SK-N-SH (cell line): ENCODE measurements at regions not wholly inside any gene's neighbourhood (a gene's known extent, or its start where the extent isn't known, plus 50 kb on each side); places are given as distances from the start of the nearest gene placed in this dataset.

Experiments
- CTCF ChIA-PET: fragments of 300-600, 350-600 bp; formaldehyde crosslinking; extraction: SDS; loops from one replicate; lab custom pipeline; 2021; lab: Yijun Ruan, JAX
- POLR2A ChIA-PET: fragments of 350-600 bp; sonication (Branson Sonifier 250); formaldehyde crosslinking; extraction: SDS; loops from one replicate; lab custom pipeline; 2020; ENCODE audit warnings: antibody characterized with exemption, inconsistent platforms; lab: Yijun Ruan, JAX
- DNase-seq: peaks from one replicate; pipeline ENCODE4 v3.0.0; 2012
- H2AFZ ChIP-seq: fragments of 200-600 bp; sonication (generic); 2 replicates; pipeline ENCODE4 v1.8.1; 2016; ENCODE audit warnings: antibody characterized with exemption, mild to moderate bottlenecking, low read depth
- H3F3A ChIP-seq: fragments of 200-600 bp; sonication (generic); replicated peaks from 2 replicates; pipeline ENCODE3; 2016; ENCODE audit warnings: antibody characterized with exemption, mild to moderate bottlenecking; ENCODE audit not compliant: insufficient read depth
- H3K27ac ChIP-seq, 2 experiments: fragments of 200-500 bp in 1 of 2; fragments of 200-600 bp in 1 of 2; sonication (Bioruptor generic) in 1 of 2; sonication (generic), shearing (Covaris generic) in 1 of 2; 2 replicates each; pipeline versions ENCODE4 v1.5.1 to v1.6.1; 2014 to 2016; ENCODE audit warnings: low read depth in 2 of 2, inconsistent platforms in 1 of 2, low read length in 1 of 2, mild to moderate bottlenecking in 1 of 2, mixed read lengths in 1 of 2
- H3K27me3 ChIP-seq: fragments of 200-600 bp; sonication (generic), shearing (Covaris generic); 2 replicates; pipeline ENCODE4 v1.6.1; 2016; ENCODE audit warnings: mixed run types; ENCODE audit not compliant: insufficient read depth
- H3K36me3 ChIP-seq, 2 experiments: fragments of 200-500 bp in 1 of 2; fragments of 200-600 bp in 1 of 2; sonication (Bioruptor generic) in 1 of 2; sonication (generic) in 1 of 2; replicated peaks in 1 of 2; 2 replicates each; pipeline versions ENCODE3 to v1.5.1; 2014 to 2016; ENCODE audit warnings: low read length in 1 of 2, mild to moderate bottlenecking in 1 of 2; ENCODE audit not compliant: insufficient read depth in 2 of 2, control insufficient read depth in 1 of 2
- H3K4me1 ChIP-seq, 2 experiments: fragments of 200-500 bp in 1 of 2; fragments of 200-600 bp in 1 of 2; sonication (Bioruptor generic) in 1 of 2; sonication (generic), shearing (Covaris generic) in 1 of 2; 2 replicates each; pipeline versions ENCODE4 v1.5.1 to v1.6.1; 2014 to 2016; ENCODE audit warnings: low read depth in 1 of 2, low read length in 1 of 2, mixed run types in 1 of 2; ENCODE audit not compliant: insufficient read depth in 2 of 2, control insufficient read depth in 1 of 2
- H3K4me2 ChIP-seq: fragments of 200-600 bp; sonication (generic), shearing (Covaris generic); 2 replicates; pipeline ENCODE4 v1.6.1; 2017; ENCODE audit warnings: mixed run types
- H3K4me3 ChIP-seq, 2 experiments: fragments of 200-500 bp in 1 of 2; fragments of 200-600 bp in 1 of 2; sonication (Bioruptor generic) in 1 of 2; sonication (generic), shearing (Covaris generic) in 1 of 2; 2 replicates each; pipeline versions ENCODE4 v1.5.1 to v1.8.1; 2014 to 2016; ENCODE audit warnings: low read depth in 2 of 2, inconsistent platforms in 1 of 2, low read length in 1 of 2, mild to moderate bottlenecking in 1 of 2, mixed read lengths in 1 of 2, moderate library complexity in 1 of 2
- H3K79me2 ChIP-seq: fragments of 200-600 bp; sonication (generic); 2 replicates; pipeline ENCODE4 v1.8.1; 2017; ENCODE audit warnings: mild to moderate bottlenecking; ENCODE audit not compliant: insufficient read depth
- H3K9ac ChIP-seq: fragments of 200-600 bp; sonication (generic); 2 replicates; pipeline ENCODE4 v1.6.1; 2017; ENCODE audit warnings: mixed run types
- H3K9me2 ChIP-seq: fragments of 200-600 bp; sonication (generic); 2 replicates; pipeline ENCODE4 v1.6.1; 2017; ENCODE audit warnings: mixed run types
- H3K9me3 ChIP-seq: fragments of 200-600 bp; sonication (generic); 2 replicates; pipeline ENCODE4 v1.6.1; 2017; ENCODE audit warnings: mixed run types, mild to moderate bottlenecking, moderate library complexity
- H4K20me1 ChIP-seq: fragments of 200-600 bp; sonication (generic); 2 replicates; pipeline ENCODE4 v1.6.1; 2017; ENCODE audit warnings: mild to moderate bottlenecking, mixed run types; ENCODE audit not compliant: insufficient read depth
- ELF1 ChIP-seq: IDR thresholded peaks from 2 replicates; pipeline ENCODE4 v1.4.0; 2012
- EP300 ChIP-seq, 2 experiments: IDR thresholded peaks; 2 replicates each; pipeline versions ENCODE4 v1.4.0 to v1.6.1; 2012; ENCODE audit warnings: borderline replicate concordance in 1 of 2, low read depth in 1 of 2, low read length in 1 of 2
- EZH2phosphoT487 ChIP-seq: fragments of 200-600 bp; sonication (generic); IDR thresholded peaks from 2 replicates; pipeline ENCODE4 v1.6.1; 2017; ENCODE audit warnings: low read depth, mixed run types, mild to moderate bottlenecking, antibody characterized with exemption, moderate library complexity, borderline replicate concordance
- FOSL2 ChIP-seq: IDR thresholded peaks from 2 replicates; pipeline ENCODE4 v1.4.0; 2012; ENCODE audit warnings: low read depth, mild to moderate bottlenecking, moderate library complexity, borderline replicate concordance
- FOXJ3 ChIP-seq: sonication (generic); formaldehyde crosslinking; IDR thresholded peaks from 2 replicates; pipeline ENCODE4 v1.5.1; 2020; ENCODE audit warnings: mild to moderate bottlenecking, missing genetic modification reagents
- FOXM1 ChIP-seq: IDR thresholded peaks from 2 replicates; pipeline ENCODE4 v1.4.0; 2012; ENCODE audit warnings: low read depth, mild to moderate bottlenecking
- JUND ChIP-seq: IDR thresholded peaks from 2 replicates; pipeline ENCODE4 v1.4.0; 2012
- MEF2A ChIP-seq: IDR thresholded peaks from 2 replicates; pipeline ENCODE4 v1.4.0; 2012; ENCODE audit warnings: low read depth, borderline replicate concordance
- NRF1 ChIP-seq: IDR thresholded peaks from 2 replicates; pipeline ENCODE4 v1.6.1; 2012; ENCODE audit warnings: low read depth, mild to moderate bottlenecking, low read length
- RCOR1 ChIP-seq: fragments of 150-350 bp; IDR thresholded peaks from 2 replicates; pipeline ENCODE4 v1.6.1; 2017; ENCODE audit warnings: antibody characterized with exemption, low read length
- RFX5 ChIP-seq: IDR thresholded peaks from 2 replicates; pipeline ENCODE4 v1.6.1; 2012; ENCODE audit warnings: mild to moderate bottlenecking, improper control_type of control experiment, low read length
- SIN3A ChIP-seq: IDR thresholded peaks from 2 replicates; pipeline ENCODE4 v1.6.1; 2012; ENCODE audit warnings: low read depth, mild to moderate bottlenecking, low read length, moderate library complexity, borderline replicate concordance
- TCF12 ChIP-seq: IDR thresholded peaks from 2 replicates; pipeline ENCODE4 v1.4.0; 2012
- WGBS: methylation state at CpG from one replicate; pipeline ENCODE4 v1.1.6; 2017; ENCODE audit warnings: low lambda C conversion rate; 5-methylcytosine and 5-hydroxymethylcytosine counted together
- TF ChIP-seq, protein P1 (sequence below): fragments of 200-600 bp; sonication (generic); IDR thresholded peaks from 2 replicates; pipeline ENCODE4 v1.6.1; 2017; ENCODE audit warnings: antibody characterized with exemption, mild to moderate bottlenecking, moderate library complexity
- TF ChIP-seq, protein P2 (sequence below): IDR thresholded peaks from 2 replicates; pipeline ENCODE4 v1.6.1; 2012; ENCODE audit warnings: mild to moderate bottlenecking, low read depth, low read length, moderate library complexity

DNA sequence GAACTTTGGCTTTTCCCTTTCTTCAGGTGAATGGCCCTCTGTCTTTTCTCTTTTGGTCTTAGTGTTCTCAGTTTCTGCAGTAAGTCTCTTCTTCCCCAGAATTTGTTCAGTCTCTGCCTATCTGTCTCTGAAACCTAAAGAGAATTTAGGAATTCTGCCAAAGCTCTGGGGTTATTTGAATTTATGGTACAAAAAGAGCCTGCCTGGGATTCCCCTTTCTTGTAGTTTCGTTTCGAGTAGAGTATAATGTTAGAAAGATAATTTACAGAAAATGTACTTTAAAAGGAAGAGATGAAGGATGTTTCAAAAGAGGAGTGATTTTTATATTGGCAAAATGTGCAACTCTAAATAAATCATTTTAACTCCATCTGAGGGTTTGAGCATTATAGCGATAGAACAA is 247.4 kb upstream of the SATB1 start (continued):
- TF ChIP-seq SIN3A (no peak), RFX5 (no peak), TCF12 (no peak), FOXJ3 (CRISPR knock-in tag) (no peak), MEF2A (no peak), EZH2phosphoT487 (no peak)
- TF ChIP-seq, protein P1, sequence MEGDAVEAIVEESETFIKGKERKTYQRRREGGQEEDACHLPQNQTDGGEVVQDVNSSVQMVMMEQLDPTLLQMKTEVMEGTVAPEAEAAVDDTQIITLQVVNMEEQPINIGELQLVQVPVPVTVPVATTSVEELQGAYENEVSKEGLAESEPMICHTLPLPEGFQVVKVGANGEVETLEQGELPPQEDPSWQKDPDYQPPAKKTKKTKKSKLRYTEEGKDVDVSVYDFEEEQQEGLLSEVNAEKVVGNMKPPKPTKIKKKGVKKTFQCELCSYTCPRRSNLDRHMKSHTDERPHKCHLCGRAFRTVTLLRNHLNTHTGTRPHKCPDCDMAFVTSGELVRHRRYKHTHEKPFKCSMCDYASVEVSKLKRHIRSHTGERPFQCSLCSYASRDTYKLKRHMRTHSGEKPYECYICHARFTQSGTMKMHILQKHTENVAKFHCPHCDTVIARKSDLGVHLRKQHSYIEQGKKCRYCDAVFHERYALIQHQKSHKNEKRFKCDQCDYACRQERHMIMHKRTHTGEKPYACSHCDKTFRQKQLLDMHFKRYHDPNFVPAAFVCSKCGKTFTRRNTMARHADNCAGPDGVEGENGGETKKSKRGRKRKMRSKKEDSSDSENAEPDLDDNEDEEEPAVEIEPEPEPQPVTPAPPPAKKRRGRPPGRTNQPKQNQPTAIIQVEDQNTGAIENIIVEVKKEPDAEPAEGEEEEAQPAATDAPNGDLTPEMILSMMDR, result no peak

DNA sequence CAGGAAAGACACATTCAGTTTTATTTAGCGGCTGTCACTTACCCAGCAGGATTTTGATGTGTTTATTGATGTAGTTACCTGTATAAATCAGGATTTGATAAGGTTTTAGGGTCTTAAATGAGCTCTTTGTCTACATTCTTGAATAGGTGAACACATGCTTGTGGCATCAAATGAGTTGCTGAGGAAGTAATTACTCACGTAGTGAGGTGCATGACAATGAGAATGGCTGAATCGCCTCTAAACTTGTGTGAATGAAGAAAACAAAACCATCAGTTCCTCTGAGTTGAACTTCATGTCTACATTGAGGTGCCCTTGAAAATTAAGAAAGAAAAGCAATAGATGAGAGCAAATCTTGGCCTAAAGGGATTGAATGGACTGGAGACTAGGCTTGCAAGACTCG is 245.6 kb upstream of the SATB1 start:
- H3K4me1 ChIP-seq, result no peaks in the 10 kb centered on the region
- H2AFZ ChIP-seq, result no peak overlapping the region
- H3K9me2 ChIP-seq, result no peaks in the 10 kb centered on the region
- 51% methylated on average over 4 of the region's 4 CpGs for WGBS
- H3K36me3 ChIP-seq, result no peaks in the 10 kb centered on the region
- no peak for DNase-seq
- no peaks in the 10 kb centered on the region for H3F3A ChIP-seq
- H4K20me1 ChIP-seq, result no peaks in the 10 kb centered on the region
- TF ChIP-seq RCOR1 (no peak), EZH2phosphoT487 (no peak), SIN3A (no peak), EP300 (IDR thresholded peaks at IDR 0.05; ENCODE audit: borderline replicate concordance in 1 of 2, low read depth in 1 of 2, low read length in 1 of 2) (no peak), TCF12 (no peak), NRF1 (no peak), FOXM1 (no peak), RFX5 (no peak), JUND (no peak)
- H3K27me3 ChIP-seq, result no peaks in the 10 kb centered on the region
- no peak overlapping the region for H3K4me2 ChIP-seq
- H3K4me3 ChIP-seq, result no peak overlapping the region
- no peaks in the 10 kb centered on the region for H3K79me2 ChIP-seq
- no peak overlapping the region for H3K27ac ChIP-seq
- no peaks in the 10 kb centered on the region for H3K9me3 ChIP-seq
- CTCF ChIA-PET, result interaction anchor here (0.9 kb wide), 1 partner anchor 14 kb away, joined by 4 read pairs; no protein-coding TSS in a partner anchor
- no peak overlapping the region for H3K9ac ChIP-seq
- POLR2A ChIA-PET, result no interaction called here

DNA sequence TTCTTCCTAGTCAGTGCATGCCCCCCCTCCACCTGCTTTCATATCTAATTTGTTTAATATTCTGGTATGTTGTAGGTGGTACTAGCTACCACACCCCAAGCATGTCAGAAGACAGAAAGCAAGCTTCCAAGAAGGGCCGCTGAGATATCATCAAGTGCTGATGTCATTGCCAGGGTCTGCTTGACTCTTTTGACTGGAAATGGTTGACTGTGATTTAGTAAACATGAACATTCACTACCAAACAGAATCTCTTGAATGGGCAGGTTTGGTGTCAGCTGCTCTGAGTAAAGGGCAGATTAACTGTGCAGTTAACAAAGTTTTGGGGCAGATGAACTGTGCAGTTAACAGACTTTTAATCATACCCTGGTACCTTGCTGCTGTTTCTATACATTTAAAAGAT is 244.2 kb upstream of the SATB1 start:
- H3K4me1 ChIP-seq, result no peaks in the 10 kb centered on the region
- no peak overlapping the region for H2AFZ ChIP-seq
- CTCF ChIA-PET, result no interaction called here
- no peak overlapping the region for H3K4me3 ChIP-seq
- WGBS, result 33% methylated on average over 1 of the region's 1 CpG
- no peaks in the 10 kb centered on the region for H3K36me3 ChIP-seq
- no peak overlapping the region for H3K27ac ChIP-seq
- DNase-seq, result no peak
- no peaks in the 10 kb centered on the region for H3K79me2 ChIP-seq
- no peaks in the 10 kb centered on the region for H3K9me3 ChIP-seq
- POLR2A ChIA-PET, result no interaction called here
- H3K4me2 ChIP-seq, result no peak overlapping the region
- H3K9me2 ChIP-seq, result no peaks in the 10 kb centered on the region
- H3F3A ChIP-seq, result no peaks in the 10 kb centered on the region
- H3K27me3 ChIP-seq, result no peaks in the 10 kb centered on the region
- H3K9ac ChIP-seq, result no peak overlapping the region
- no peak for TF ChIP-seq FOSL2
- TF ChIP-seq ELF1, result no peak
- TF ChIP-seq RFX5, result no peak
- no peak for TF ChIP-seq NRF1
- TF ChIP-seq, protein P2, sequence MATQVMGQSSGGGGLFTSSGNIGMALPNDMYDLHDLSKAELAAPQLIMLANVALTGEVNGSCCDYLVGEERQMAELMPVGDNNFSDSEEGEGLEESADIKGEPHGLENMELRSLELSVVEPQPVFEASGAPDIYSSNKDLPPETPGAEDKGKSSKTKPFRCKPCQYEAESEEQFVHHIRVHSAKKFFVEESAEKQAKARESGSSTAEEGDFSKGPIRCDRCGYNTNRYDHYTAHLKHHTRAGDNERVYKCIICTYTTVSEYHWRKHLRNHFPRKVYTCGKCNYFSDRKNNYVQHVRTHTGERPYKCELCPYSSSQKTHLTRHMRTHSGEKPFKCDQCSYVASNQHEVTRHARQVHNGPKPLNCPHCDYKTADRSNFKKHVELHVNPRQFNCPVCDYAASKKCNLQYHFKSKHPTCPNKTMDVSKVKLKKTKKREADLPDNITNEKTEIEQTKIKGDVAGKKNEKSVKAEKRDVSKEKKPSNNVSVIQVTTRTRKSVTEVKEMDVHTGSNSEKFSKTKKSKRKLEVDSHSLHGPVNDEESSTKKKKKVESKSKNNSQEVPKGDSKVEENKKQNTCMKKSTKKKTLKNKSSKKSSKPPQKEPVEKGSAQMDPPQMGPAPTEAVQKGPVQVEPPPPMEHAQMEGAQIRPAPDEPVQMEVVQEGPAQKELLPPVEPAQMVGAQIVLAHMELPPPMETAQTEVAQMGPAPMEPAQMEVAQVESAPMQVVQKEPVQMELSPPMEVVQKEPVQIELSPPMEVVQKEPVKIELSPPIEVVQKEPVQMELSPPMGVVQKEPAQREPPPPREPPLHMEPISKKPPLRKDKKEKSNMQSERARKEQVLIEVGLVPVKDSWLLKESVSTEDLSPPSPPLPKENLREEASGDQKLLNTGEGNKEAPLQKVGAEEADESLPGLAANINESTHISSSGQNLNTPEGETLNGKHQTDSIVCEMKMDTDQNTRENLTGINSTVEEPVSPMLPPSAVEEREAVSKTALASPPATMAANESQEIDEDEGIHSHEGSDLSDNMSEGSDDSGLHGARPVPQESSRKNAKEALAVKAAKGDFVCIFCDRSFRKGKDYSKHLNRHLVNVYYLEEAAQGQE, result no peak
- TF ChIP-seq, protein P1, result no peak
- no peaks in the 10 kb centered on the region for H4K20me1 ChIP-seq
